Mucosa of gallbladder (tissue), 1 donor: ENCODE measurements at regions not wholly inside any gene's neighbourhood (a gene's known extent, or its start where the extent isn't known, plus 50 kb on each side); places are given as distances from the start of the nearest gene placed in this dataset.
"Not testable (repeated sequence)": the region's sequence is repeated elsewhere in the genome, so short reads cannot be mapped to it uniquely, and the experiment has no call there.

ENCODE experiments used
- DNase-seq: peaks from one replicate; pipeline ENCODE4 v3.0.0-alpha.2; 2020; ENCODE audit warnings: low spot score
- donor health status: DM: no; HTN: no; CAD: no.

DNA sequence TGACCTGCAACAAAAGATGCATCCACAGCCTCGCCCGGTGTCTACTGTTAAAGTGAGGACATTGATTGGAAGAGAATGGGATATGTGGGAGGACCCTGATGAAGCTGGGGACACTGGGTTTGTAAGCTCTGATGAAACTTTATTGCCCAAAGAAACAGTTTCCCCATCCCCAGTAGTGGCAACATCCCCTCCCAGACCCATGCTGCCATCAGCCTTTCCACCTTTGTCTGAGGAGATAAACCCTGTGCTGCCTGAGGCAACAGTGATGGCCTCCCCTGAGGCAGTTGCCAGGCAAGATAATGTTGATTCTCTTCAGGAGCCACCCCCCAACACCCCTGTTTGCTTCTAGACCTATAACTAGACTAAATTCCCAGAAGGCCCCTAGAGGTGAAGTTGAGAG is 234.0 kb downstream of the TFAP2B start:
- not testable (repeated sequence) for DNase-seq

DNA sequence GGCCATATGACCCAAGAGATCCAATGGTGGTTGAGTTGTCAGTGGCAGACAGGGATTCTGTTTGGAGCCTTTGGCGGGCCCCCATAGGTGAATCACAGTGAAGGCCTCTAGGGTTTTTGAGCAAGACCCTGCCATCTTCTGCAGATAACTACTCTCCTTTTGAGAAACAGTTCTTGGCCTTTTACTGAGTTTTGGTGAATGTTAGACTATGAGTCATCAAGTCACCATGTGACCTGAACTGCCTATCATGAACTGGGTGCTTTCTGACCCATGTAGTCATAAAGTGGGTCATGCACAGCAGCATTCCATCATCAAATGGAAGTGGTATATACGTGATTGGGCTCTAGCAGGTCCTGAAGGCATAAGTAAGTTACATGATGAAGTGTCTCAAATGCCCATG is 236.6 kb downstream of the TFAP2B start:
- not testable (repeated sequence) for DNase-seq

- no peak for DNase-seq
These were observed 238.6 kb downstream of the TFAP2B start for GRCh38 chr6:51057296-51057695.

- DNase-seq: no peak
These were observed 241.6 kb downstream of the TFAP2B start for GRCh38 chr6:51060262-51060762.

GRCh38 chr6:51062166-51062722 is 243.6 kb downstream of the TFAP2B start:
- no peak for DNase-seq

- no peak for DNase-seq
These were observed 259.3 kb downstream of the TFAP2B start for GRCh38 chr6:51077821-51078518.

DNA sequence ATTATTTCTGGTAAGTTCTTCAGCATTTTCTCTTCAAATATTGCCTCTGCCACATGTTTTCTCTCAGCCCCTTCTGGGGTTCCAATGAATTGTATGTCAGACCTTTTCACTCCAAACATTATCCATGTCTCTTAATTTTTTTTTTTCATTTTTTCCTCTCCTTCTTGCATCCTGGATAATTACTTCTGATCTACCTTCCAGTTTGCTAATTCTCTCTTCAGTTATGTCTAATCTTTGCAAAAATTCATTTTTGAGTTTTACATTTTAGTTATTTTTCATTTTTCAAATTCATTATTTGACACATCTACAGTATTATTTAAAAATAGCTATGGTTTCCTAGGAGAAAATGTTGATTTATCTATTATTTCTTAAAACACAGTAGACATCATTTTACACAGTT is 271.7 kb downstream of the TFAP2B start:
- DNase-seq: no peak

DNA sequence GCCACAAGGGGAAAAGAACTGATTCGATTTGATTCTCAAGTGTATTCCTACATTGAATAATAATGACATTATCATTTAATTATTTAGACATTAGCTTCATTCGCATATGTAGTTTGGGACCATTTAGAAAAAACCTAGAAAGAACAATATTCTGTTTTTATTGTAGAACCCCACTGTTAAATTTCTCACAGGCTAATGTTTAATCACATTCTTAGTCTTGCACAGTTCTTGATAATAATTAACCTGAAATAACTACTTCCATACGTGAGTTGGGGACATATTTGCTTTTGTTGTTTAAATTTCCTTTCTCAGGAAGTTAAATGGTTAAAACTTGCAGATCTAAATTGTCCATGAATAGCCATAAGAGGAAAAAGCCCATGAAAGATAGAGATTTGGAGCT is 275.2 kb downstream of the TFAP2B start:
- DNase-seq: no peak

DNA sequence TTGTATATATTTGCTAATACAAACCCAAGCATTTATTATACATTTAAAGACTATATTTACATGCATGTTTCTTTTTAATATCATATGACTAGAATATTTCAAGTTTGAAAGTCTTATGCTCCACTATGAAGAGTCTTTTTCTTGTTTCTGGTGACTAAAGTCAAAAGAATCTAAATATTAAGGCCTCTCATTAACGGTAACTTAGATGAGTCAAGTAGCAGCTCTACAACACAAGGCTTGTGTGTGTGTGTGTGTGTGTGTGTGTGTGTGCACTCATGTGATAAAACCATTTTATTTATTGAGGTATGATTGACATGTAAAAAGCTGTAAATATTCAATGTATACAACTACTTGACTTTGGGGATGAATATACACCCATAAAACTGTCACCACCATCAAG is 275.6 kb downstream of the TFAP2B start:
- no peak for DNase-seq

DNA sequence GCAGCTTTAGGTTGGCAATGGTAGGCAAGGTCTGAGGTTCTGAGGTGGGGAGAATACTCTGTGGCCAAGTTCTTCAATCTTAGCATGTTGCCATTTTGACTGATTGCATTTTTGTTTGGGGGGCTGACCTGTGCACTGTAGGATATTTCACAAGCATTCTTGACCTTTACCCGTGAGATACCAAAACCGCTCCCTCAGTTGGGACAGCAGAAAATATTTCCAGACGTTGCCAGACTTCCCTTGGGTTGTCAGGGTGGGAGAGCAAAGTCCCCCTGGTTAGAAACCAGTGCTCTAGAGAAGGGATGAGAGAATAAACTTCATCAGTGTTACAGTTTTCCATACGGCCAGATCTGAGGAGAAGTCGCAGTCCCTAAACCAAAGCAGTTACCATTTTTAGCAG is 279.6 kb downstream of the TFAP2B start:
- DNase-seq: no peak

DNA sequence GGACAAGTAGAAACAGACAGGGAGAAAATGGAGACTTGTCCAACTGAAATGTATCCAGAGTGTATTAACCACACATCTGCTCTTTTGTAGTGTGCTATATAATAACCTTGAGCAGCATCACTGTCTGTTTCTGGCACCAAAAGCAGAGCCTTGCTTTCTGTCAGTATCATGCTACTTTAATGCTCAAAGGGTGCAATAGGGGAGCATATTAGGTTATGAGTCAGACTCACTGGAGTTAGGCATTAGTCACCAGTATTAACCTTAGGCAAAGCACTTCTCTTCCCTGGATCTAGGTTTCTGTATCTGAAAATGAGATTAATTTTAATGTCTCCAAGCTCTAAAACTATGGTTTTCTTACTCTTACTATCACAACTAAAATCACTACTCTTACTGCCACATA is 280.1 kb downstream of the TFAP2B start:
- no peak for DNase-seq

DNA sequence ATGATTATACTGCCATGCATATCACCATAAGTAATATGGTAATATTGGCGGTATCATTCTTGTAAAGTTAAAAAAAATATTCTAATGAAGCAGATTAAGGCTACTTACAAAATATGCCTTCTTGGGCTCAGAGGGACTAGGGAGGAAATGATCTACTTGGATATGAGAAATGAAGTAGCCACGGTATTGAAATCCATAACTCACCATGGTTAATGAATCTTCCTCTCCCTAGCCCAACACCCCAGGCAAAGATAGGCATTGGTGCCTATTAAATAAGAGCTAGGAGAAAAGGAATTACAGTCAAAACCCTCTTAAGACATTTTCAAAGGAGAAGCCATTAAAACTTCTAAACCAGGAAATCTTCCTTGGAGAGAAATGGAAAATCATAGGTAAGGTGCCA is 280.5 kb downstream of the TFAP2B start:
- DNase-seq: no peak

DNA sequence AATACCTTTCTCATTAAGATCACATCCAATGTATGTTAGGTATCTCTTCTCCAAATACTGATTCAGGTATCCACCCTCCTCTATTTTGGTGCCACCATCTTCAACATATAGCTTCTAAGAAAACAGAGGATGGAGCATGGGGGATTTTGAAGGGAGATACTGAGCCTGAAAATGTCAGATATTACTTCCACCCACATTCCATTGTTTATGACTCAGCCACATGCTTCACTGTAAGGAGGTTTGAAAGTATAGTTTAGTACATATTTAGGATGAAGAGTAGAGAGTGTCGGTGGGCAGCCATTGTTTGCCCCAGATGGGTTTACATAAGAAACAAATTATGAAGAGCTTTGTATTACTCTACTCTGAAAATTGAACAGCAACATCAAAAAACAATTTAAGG is 286.7 kb downstream of the TFAP2B start:
- no peak for DNase-seq

DNA sequence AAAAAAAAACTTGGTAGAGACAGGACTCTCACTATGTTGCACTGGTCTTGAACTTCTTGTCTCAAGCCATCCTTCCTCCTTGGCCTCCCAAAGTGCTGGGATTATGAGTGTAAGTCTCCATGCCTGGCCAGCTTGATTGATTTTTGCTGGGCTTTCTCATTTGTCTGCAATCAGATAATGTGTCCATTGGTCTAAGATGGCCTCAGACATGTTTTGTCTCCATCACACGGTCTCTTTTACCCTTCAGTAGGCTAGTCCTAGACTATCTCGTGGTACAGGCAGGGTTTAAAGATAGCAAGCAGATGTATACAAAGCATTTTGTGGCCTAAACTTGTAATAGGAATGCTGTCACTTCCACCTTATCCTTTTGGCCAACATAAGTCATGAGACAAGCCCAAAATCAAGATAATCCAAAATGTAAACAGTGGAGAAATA is 289.1 kb downstream of the TFAP2B start:
- DNase-seq: no peak

DNA sequence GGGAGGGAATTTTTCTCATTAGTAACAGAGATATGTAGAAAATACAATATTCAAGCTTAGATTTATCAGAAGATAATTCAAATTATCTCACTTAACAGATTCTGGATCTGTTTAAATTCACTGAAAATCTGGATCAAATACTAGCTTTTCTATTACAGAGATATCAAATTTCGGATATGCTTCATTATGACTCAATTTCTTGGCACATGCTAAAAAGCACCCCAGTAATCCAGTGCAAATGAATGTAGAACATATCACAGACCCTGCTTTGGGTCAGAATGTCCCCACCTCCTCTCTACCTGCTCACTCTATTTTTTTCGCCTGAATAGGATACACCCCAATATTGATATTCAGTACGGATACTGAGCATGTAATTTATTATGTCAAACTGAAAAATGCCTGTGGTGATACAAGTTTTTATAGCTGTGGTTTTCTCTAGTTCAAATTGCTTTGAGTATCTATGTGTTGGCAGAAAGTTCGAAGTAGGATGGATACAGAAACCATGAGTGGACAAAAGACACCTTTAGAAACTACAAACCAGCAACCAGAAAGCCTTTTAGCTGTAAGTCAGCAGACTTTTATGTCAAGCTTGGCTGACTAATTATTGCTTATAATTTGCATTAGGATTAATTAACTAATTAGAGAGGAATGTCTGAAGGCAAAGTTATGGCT is 290.0 kb downstream of the TFAP2B start:
- DNase-seq: no peak

GRCh38 chr6:51112731-51113130 is 294.1 kb downstream of the TFAP2B start:
- DNase-seq: no peak

DNA sequence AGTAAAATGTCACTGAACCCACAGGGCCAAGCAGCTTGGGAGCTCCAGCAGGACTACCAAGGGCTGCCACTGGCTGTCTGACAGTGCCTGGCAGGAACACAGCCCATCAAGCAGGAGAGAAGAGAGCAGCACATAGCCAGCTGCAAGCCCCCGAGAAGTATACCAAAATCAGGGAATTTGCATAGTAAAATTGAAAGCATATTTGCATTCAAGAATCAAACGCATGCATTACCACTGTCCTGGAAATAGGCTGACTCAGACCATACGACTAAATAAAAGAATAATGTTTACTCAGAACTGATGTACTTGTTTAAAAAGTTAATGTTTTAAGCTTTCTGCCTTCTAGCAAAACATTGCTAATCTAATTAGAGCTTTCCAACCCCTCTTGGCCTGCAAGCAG is 298.1 kb downstream of the TFAP2B start:
- no peak for DNase-seq

GRCh38 chr6:51118792-51119191 is 300.1 kb downstream of the TFAP2B start:
- DNase-seq: no peak

GRCh38 chr6:51120016-51120415 is 301.3 kb downstream of the TFAP2B start:
- no peak for DNase-seq

GRCh38 chr6:51121380-51121976 is 302.8 kb downstream of the TFAP2B start:
- DNase-seq: not testable (repeated sequence)

GRCh38 chr6:51129043-51129442 is 310.4 kb downstream of the TFAP2B start:
- DNase-seq: no peak

- DNase-seq: no peak
These were observed 319.1 kb downstream of the TFAP2B start for GRCh38 chr6:51137777-51138176.

DNA sequence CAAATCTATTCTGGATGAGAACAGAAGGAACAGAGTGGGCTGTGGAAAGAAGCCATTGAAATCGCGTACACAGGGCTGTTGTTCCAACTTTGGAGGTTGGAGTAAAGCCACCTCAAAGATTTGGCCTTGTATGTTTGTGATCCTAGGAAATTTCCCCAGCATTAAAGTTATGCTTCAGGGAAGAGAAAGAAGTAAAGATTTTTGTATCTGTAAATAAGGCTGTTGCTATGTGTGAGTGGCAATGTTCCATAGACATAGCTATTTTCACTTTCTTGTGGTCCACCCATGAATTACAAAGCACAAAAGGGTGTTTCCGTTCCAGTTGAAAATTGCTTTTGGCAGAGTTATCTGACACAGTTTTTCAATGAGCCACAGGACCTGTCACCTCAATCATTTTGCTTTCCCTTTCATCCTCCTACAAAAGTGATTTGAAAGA is 321.3 kb downstream of the TFAP2B start:
- no peak for DNase-seq
